ENCODE measurements at regions not wholly inside any gene's neighbourhood (a gene's known extent, or its start where the extent isn't known, plus 50 kb on each side); places are given as distances from the start of the nearest gene placed in this dataset.

DNA sequence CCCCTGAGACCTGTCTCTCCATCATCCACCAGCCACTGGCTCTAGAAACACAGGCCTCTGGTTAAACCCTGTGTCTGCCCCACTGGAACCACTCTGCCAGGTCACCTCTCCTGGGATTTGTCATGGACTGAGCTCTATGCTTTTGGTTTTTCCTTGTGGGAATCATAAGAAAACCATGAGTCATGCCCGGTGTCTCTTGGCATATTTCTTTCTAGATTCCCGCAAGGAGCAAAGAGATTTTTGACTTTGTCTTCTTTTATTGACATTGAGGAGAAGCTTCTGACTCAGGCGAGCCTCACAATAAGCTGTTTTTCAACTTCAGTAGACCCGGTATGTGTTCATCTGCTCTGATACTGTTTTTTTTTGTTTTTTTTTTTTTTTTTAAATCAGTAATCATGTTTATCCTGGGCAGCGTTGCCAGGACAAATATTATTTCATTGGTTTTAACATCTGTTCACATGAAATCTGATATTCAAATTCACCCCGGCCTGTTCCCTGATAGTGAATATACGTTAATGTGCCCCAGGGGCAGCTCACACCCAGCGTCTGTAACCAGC, 207.1 kb downstream of the ACKR3 start:
- no peak for DNase-seq

DNA sequence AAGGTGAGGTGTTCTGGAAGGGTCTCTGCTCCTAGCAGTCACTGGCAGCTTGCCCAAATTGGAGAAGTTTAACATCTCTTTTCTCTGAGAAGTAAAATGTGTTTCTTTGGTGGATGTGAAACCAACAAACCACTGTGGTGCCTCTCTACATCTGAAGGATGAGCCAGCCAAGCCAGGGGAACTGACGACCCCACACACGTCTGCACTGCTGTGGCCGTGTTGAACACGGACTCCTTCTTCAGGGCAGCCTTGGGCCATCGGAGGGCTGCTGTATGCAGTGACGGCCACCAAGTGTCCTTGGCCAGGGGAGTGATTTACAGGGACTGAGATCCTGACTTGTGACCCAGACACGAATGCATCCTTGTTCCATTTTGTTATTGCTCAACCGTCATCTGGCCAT, 207.8 kb downstream of the ACKR3 start:
- DNase-seq, result no peak

DNA sequence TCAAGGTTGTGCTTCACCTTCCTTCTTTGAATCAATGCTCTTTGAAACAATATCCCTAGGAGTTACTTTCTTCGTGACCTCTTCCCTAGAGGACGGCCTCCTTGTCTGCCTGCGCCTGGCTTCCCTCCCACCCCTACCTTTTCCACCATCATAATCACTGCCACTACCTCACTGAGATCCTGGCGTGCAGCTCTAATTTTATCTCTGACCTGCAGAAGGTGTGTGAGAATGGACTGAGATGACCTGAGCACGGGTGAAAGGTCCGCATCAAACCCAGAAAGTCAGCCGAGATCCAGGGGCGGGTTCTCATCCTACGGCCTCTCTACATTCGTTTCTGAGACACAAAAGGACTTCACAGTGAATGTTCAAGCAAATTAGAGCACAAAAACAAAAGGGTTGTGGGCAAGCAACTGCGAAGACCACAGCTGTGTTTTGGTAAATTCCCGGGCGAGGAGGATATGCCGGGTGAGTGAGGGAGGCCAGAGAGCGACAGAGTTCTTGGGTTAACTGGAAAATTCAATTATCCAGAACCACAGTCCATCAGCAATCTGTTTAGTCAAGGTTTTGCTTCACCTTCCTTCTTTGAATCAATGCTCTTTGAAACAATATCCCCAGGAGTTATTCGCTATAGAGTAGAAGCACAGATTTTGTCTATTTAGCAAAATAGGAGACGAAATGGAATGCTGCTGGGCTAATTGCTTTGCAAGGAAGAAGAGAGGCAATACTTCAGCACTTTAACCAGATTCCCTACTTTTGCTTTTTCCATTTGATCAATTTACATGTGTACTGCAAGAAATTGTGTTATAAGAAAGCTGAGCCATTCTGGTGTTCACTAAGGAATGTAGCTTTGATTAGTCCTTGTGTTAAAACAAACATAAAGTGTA, 212.6 kb downstream of the ACKR3 start:
- no peak for DNase-seq

DNA sequence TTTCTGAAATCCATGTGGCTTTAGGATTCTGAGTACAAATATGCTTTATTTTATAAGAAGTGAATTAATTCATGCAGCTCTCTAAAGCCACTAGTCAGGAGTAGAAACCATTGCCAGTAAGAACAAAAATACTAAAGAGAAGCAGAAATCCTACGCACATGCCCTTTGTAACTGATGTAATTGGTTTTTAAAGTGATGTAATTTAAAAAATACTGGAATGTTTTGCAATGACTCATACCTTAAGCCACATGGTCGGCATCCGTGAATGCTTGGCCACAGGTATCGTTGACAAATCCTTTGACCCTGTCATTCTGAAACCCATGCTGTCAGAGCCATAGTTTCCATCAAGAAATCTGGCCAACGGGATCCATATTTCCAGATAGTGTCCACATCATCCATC, 213.3 kb downstream of the ACKR3 start:
- peak in 1 of 3 donors; percentile 21 for DNase-seq

DNA sequence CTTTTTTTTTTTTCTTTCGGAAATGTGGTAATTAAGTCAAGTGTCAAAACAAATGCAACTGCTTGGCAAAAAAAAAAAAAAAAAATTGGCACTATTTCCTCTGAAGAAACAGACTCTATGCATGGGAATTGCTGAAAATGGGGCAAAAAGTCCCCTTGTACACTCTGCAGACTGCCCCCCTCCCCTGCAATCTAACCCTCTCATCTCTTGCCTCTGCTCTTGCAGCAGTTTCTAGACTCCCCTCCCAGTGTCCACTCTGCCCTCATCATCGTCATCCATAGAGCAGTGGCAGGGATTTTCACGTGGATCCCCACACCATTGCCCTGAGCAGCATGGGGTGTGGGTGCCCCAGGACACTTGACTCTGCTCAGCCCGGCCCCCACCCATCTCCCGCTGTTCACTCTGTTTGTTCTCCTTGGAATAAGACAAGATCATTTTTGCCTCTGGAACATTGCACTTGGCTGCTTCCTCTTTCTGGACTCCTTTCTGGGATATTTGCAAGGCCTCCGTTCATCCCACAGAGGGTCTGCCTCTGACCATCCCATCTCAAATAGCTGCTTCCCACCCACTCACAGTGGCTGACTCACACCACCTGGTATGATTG, 213.9 kb downstream of the ACKR3 start:
- DNase-seq, result no peak

DNA sequence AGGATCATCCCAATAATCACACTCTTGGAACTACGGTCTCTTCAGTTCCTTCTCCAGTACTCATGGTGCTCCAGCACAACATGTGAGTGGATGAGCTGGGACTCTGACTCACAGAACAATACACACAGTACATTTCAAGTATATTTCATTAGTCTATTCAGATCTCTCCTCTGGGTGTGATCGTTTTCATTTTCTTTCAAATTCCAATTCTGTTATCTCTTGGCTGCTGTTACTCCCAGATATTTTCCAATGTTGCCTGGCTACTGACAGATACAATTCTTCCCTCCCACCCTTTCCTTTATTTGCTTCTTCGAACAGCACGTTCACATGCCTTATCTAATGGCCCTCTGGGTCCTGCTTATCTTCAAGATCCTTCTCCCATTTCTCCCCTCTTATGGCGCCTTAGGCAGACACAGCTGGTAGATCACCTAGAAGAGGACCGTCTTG, 216.0 kb downstream of the ACKR3 start:
- DNase-seq, result no peak

DNA sequence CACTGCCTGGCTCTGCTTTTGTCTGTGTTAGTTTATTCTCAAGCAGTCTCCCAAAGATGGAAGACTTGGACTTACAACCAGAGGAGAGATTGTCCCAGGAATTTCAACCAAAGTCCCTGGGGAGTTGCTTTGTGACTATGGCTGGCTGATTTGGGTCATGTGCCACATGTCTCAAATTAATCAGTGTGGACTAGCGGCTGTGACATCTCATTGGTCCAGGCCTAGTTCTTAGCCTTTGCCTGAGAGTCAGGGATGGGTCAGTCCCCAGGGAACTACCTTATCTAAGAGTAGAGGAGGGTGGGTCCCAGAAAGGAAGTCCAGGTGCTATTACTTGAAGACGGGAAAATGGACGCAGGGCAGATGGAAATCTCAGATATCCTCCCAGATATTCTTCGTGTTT, 217.1 kb downstream of the ACKR3 start:
- DNase-seq, result no peak

DNA sequence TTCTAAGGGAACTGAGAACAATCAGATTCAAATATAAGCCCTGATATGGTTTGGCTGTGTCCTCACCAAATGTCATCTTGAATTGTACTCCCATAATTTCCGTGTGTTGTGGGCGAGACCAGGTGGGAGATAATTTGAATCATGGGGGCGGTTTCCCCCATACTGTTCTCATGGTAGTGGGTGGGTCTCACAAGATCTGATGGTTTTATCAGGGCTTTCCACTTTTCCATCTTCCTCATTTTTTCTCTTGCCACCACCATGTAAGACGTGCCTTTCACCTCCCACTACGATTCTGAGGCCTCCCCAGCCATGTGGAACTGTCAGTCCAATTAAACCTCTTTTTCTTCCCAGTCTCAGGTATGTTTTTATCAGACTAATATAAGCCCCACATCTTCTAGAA, 217.8 kb downstream of the ACKR3 start:
- peak; percentile 26 to 51 (median 36) for DNase-seq

DNA sequence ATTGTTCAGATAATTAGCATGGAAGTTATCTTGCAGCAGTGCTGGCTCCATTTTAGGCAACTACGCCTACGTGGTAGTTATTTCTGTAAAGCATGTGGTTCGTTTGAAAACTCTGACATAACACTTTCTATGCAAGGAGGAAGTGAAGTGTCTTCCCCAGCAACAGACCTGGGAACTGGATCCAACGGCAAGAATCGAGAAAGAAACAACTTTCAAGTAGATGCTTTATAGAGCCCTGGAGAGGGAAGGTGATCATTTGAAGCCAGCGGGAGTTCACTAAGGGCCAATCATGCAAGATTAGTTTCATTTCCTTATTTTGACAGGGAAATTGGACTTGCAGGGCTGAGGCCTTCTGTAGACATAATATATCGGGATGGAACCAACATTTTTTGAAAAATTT, 218.3 kb downstream of the ACKR3 start:
- DNase-seq, result peak; percentile 73 to 85 (median 82)

DNA sequence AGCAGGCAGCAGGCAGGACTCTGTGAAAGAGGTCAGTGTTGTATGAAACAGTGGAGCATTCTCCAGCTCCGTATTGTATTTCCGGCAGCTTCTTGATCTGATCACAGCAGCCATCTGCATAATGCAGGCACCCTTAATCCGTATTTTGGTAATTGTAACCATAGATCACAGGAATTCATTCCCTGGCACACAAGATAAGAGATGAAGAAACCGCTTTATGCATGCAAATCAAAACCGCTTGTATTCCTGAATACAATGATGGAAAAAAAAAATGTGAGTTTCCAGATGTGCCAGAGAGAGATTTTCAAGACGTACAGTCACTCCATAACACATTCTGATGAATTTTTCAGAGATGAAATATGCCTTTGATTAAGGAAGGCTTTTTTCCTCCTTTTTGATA, 221.3 kb downstream of the ACKR3 start:
- DNase-seq, result no peak

DNA sequence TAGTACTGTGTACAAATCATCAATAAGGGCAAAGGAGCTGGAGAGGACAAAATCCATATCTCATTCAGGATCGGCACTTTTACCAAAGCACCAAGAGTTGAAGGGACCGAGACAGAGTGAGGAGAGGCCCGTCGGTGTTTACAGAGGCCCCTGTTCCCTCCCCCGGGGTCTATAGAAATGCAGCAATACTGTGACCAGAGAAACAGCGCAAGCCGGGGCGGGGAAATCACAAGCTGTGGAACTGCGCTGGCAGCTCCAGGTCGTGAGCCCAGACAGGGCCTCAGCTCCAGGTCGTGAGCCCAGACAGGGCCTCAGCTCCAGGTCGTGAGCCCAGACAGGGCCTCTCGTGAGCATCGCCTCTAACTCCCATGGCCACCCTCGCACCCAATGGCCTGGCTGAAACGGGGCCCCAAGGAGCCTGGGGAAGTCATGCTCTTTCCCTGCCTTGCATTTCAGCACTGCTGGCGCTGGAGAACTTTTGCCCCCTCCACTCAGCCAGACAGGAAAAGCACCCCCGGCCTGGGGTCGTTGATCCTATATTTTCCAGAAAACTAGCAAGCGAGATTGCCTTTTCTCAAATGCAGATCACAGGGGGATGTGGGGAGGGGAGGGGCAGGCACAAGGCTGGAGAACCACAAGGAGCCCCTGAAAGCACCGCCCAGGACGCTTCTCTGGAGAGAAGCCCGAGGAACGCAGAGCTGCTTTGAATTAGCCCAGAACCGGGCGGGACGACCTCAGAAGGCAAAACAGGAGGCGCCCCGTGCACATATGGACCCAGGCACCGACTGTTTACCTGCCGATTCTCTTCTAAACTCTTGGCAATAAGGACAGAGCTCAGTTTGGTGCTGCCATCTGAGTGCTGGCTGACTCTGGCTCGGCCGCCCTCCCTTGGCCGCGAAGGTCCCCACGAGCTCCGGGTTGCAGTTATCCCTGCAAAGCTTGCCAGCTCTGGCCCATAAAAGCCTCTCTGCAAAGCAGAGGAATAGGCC, 223.7 kb downstream of the ACKR3 start:
- no peak for DNase-seq

DNA sequence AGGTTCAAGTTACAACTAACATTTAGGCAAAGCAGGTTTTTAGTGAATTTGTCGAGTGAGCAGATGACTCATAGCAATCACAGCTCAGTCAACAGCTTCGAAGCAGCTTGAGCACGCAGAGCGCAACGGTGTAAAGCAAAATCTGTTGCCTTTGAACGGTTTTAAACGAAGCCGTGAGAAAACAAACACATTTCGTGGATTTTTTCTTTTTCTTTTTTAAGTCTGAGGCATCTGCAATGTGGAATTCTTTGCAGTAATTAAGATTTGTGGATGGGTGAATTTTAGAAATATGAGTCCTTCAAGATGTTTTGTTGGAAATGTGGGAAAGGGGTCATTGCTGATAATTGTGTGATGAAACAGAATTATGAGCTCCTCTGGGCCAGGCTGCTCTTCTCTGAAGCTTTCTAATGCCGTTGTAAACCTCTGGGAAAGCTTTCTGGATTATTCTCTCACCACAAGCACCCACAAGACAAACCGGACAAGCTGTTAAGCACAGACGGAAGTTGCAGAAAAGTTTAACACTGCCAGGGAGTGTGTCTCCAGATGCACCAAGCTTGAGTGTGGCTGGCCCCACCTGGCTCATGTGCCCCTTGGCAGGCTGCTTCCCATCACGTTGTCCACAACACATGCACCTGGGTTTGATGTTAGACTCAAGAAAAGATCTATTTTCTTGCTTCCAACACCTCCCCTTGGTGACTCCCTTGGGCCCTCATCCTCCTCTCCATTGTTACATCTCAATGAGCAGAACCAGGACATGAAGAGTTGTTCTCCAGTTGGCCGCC, 224.7 kb downstream of the ACKR3 start:
- DNase-seq, result no peak

DNA sequence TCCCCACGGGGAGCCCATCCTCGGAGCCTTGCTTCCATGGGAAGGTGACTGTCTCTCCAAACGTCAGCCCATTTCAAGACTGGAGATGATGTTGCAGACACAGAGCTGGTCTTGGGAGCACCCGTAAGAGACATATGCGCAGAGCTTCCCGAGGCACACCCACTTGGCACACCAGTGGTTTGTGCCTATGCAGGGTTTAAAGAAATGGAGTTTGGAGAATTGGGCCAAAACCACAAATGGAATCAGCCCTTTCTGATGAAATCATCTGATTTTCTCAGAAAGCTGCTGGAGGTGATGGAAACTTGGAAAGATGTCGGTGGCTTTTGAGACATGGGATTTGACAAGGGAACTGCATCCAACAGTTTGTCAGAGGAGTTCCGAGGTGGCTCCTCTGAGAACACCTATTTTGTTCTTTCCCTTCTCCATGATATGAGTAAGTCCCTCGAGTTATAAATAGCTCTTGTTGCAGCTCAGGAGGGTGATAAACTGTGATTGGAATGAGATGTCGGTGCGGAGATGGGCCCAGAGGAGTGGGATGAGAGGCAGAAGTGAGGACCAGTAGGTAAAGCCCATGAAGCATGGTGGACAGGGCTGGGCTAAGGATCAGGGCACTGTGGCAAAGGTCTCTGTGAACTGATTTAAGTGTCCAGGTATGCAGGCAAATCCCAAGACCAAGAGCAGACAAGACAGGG, 225.7 kb downstream of the ACKR3 start:
- DNase-seq, result no peak

DNA sequence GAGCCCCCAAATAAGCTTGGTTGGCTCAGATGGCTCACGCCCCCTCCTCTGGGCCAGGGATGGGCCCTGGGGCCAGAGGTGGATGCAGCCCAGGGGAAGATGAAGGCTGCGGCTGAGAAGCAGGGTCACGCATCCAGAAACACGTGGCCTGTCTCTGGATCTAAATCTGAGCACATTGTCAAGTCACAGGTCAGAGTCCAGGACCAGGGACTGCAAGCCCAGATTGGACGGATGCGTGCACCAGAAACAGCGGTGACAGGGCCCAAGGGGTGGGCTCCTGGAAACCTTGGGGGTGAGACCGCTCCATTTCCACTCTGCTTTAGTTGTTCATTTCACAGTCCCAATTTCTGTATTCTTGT, 226.2 kb downstream of the ACKR3 start:
- no peak for DNase-seq

DNA sequence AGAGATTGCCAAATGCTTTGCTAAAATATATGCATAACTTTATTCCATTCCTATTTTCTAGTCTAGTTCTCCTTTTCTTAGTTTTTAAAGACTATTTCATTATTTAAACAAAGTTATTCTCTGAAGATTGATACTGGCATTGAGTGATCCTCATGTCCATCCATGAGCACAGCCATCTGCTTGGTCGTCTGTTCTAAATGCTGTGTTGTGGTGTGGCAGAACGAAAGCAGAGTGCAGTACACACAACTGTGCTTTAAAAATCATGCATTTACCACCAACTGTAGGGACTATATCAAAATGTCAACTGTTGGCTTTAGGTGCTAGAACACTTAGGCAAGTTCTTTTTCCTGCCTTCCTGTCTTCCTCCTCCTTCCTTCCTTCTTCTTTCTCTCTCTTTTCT, 226.6 kb downstream of the ACKR3 start:
- no peak for DNase-seq

DNA sequence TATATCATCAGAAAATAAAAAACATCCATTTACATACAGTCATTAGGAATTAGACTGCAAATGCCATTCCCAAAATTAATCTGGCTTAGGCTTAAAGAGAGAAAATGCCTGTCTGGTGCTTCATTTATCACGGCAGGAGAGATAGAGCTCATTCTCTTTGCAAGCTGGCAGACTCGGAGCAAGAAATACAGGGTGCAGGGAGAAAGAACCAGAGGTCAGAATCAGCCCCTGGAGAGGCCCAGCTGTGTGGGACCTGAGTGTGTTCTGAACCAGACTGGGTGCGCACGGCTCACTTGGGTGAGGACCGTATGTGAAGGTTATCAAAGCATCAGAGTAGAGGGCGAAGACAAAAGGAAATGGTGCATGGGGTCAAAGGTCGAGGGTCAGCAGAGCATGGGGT, 227.8 kb downstream of the ACKR3 start:
- DNase-seq, result no peak

DNA sequence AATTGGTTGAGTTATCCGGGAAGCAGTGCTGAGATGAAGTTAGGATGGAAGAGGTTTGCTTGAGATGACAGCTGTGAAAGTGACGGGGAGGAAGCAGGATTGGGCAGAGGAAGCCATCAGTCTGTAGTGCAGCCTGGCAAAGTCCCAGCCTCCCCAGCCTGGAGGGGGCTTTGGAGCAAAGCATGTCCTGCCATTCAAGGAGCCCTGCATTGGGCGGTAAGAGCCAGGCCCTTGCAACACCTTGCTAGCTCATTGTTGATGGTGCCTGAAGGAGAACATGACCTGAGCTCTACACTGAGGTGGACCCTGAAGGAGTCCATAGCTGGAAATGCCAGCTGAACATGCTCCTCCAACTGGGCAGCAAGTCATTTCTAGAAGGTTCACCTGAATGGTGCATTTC, 228.9 kb downstream of the ACKR3 start:
- no peak for DNase-seq

DNA sequence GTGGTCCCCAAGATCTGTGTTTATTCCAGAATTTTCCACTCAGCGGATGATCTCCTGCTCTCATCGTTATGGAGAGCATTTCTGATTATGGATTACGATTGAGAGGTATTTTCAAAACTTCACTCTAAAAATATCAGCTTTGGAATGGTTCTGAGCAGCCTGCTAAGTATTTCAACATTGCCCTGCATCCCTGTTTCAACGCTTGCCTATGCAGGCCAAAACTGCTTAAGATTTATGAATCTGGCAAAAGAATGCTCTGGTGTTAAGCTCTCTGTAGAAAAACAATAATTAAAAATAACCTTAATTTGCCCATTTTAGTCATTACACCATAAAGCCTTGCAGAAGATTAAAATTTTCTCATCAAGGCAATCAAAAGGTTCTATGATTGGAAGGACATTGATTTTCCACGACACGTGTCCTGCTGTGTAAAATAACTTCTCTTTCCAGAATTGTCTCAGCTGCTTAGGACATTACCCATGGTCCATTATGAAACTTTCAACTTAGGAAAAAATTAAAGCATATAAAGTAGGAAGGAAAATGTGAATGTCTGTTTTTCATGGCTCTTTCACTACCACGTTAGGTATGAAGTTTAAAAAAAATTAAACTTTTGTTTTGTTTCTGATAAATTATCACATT, 229.9 kb downstream of the ACKR3 start:
- DNase-seq, result no peak

DNA sequence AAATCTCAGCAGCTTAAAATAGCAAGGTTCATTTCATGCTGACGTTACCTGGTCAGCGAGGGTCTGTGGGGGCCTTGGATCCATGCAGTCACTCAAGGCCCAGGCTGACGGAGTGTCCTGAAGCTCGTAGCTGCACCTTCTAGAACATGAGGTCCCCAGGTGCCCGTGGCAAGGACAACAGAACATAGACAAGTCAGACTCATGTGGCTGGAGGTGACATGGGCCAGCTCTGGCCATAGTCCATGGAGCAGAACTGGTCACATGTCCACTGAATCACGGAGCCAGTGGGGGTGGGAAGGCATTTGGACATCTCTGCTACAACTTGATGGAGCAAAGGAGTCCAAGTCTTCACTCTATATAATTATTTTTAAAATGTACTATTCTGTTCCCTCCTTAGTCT, 233.2 kb downstream of the ACKR3 start:
- DNase-seq, result no peak

DNA sequence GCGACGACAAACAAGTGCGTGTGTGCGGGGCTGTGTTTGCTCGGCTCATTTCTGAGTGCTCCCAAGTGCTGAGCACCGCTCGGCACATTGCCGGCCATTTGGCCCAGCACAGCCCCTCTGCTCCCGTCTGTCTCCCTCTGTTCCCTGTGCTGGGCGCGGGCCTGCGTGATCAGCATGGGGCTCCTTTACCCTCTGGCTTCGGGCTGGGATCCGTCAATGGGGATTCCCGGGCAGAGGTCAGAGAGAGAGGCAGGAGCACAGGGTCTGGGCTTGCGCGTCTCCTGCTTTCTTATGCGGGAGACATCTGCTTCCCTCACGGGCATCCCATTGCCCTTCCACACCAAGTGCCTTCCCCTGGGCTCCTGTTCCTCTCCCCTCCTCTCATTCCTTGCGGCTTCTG, 234.0 kb downstream of the ACKR3 start:
- no peak for DNase-seq

Measured in suppressor macrophage treated with lipopolysaccharide for 1 hour (primary cell).